Neural cell (in vitro differentiated cells): ENCODE measurements at regions not wholly inside any gene's neighbourhood (a gene's known extent, or its start where the extent isn't known, plus 50 kb on each side); places are given as distances from the start of the nearest gene placed in this dataset.

Source experiments
- CTCF ChIP-seq: fragments of 450-650 bp; IDR thresholded peaks from 2 replicates; pipeline ENCODE4 v1.5.1; 2014; ENCODE audit warnings: antibody characterized with exemption, mild to moderate bottlenecking, moderate library complexity; ENCODE audit not compliant: poor library complexity, severe bottlenecking
- EZH2 ChIP-seq: fragments of 200-600, 300-800 bp; shearing (Covaris generic), sonication (generic); IDR thresholded peaks from 2 replicates; pipeline ENCODE4 v1.6.1; 2014; ENCODE audit warnings: antibody characterized with exemption, low read length, borderline replicate concordance, mild to moderate bottlenecking; ENCODE audit not compliant: insufficient read depth, poor library complexity, severe bottlenecking
- POLR2AphosphoS5 ChIP-seq: IDR thresholded peaks from 2 replicates; pipeline ENCODE4 v1.6.1; 2012
- SMC3 ChIP-seq: fragments of 450-650 bp; conservative IDR thresholded peaks from 2 replicates; pipeline ENCODE4 v1.6.1; 2014; ENCODE audit warnings: antibody characterized with exemption, mild to moderate bottlenecking, moderate library complexity; ENCODE audit not compliant: poor library complexity
- TAF1 ChIP-seq: IDR thresholded peaks from 2 replicates; pipeline ENCODE4 v1.6.1; 2012; ENCODE audit warnings: low read depth

- TF ChIP-seq CTCF, result no peak
- no peak for TF ChIP-seq EZH2
- no peak for TF ChIP-seq SMC3
- no peak for TF ChIP-seq POLR2AphosphoS5
- no peak for TF ChIP-seq TAF1
Observed at GRCh38 chr14:38336298-38336697, 80.4 kb upstream of the CLEC14A start.
